NCI-H2196 (cell line): ENCODE measurements at regions not wholly inside any gene's neighbourhood (a gene's known extent, or its start where the extent isn't known, plus 50 kb on each side); places are given as distances from the start of the nearest gene placed in this dataset.
"Not testable (repeated sequence)": the region's sequence is repeated elsewhere in the genome, so short reads cannot be mapped to it uniquely, and the experiment has no call there.

Experiments used
- DNase-seq: peaks from one replicate; lab custom pipeline; 2025; ENCODE audit not compliant: unreplicated experiment; lab: John Stamatoyannopoulos, UW

GRCh38 chr11:59008947-59009346 is 69.7 kb downstream of the GLYATL1 start:
- peak; percentile 58 for DNase-seq

- no peak for DNase-seq
These were observed 70.4 kb downstream of the GLYATL1 start for GRCh38 chr11:59009661-59010060.

GRCh38 chr11:59010708-59011107 is 71.4 kb downstream of the GLYATL1 start:
- no peak for DNase-seq

- DNase-seq: peak; percentile 11
These were observed 72.5 kb downstream of the GLYATL1 start for GRCh38 chr11:59011655-59012397.

- DNase-seq: no peak
These were observed 73.3 kb downstream of the GLYATL1 start for GRCh38 chr11:59012398-59013265.

GRCh38 chr11:59025097-59025496 is 61.0 kb upstream of the GLYATL1B start:
- peak; percentile 86 for DNase-seq

GRCh38 chr11:59028105-59028504 is 58.0 kb upstream of the GLYATL1B start:
- no peak for DNase-seq

- DNase-seq: no peak
These were observed 56.7 kb upstream of the GLYATL1B start for GRCh38 chr11:59029366-59029889.

- DNase-seq: no peak
These were observed 56.1 kb upstream of the GLYATL1B start for GRCh38 chr11:59030037-59030436.

GRCh38 chr11:59031746-59032145 is 54.4 kb upstream of the GLYATL1B start:
- DNase-seq: not testable (repeated sequence)
